OCI-LY3 (cell line): ENCODE measurements at regions not wholly inside any gene's neighbourhood (a gene's known extent, or its start where the extent isn't known, plus 50 kb on each side); places are given as distances from the start of the nearest gene placed in this dataset.

Experiments used
- EZH2phosphoT487 ChIP-seq: fragments of 200-600 bp; shearing (Covaris generic); IDR thresholded peaks from 2 replicates; pipeline ENCODE4 v1.6.1; 2018; ENCODE audit warnings: antibody characterized with exemption, mixed run types, low read depth
- TF ChIP-seq, protein P1 (sequence below): fragments of 200-600, 300-600 bp; sonication (generic); IDR thresholded peaks from 2 replicates; pipeline ENCODE4 v1.5.1; 2014; ENCODE audit warnings: antibody characterized with exemption, low read length, low read depth

DNA sequence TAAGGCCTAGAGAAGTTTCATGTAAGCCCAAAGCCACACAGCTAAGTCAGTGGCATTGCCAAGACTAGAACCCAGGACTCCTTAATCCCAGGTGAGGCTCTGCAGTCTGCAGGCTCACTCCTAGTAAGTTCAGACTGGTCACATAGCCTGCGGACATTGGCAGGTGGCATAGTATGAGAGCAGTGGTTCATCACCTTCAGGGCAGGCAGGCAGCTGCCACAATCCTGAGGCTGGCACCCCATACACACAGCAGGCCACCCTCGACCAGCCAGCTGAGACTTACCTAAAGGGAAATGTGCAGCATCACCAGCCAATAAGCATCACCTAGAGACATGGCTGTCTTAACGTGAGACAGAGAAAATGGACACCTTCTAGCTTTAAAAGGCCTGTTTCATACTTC, 231.6 kb upstream of the UBASH3B start:
- TF ChIP-seq, protein P1, sequence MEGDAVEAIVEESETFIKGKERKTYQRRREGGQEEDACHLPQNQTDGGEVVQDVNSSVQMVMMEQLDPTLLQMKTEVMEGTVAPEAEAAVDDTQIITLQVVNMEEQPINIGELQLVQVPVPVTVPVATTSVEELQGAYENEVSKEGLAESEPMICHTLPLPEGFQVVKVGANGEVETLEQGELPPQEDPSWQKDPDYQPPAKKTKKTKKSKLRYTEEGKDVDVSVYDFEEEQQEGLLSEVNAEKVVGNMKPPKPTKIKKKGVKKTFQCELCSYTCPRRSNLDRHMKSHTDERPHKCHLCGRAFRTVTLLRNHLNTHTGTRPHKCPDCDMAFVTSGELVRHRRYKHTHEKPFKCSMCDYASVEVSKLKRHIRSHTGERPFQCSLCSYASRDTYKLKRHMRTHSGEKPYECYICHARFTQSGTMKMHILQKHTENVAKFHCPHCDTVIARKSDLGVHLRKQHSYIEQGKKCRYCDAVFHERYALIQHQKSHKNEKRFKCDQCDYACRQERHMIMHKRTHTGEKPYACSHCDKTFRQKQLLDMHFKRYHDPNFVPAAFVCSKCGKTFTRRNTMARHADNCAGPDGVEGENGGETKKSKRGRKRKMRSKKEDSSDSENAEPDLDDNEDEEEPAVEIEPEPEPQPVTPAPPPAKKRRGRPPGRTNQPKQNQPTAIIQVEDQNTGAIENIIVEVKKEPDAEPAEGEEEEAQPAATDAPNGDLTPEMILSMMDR, result no peak
- no peak for TF ChIP-seq EZH2phosphoT487
